ENCODE measurements at regions not wholly inside any gene's neighbourhood (a gene's known extent, or its start where the extent isn't known, plus 50 kb on each side); places are given as distances from the start of the nearest gene placed in this dataset.
"Not testable (repeated sequence)": the region's sequence is repeated elsewhere in the genome, so short reads cannot be mapped to it uniquely, and the experiment has no call there.

- Histone ChIP-seq H3K27me3 (replicated peaks) (no peaks in the 10 kb centered on the region), H3K27ac (no peak overlapping the region), H3K4me3 (ENCODE audit: low read depth, low read length) (no peak overlapping the region), H3K36me3 (replicated peaks) (no peaks in the 10 kb centered on the region)
- in situ Hi-C loops (cut with HindIII; ENCODE audit: low pct_ligation_motif_present, low sequenced_read_pairs) = no loop called here
- no peak for DNase-seq
- no peak for TF ChIP-seq CTCF (IDR thresholded peaks at IDR 0.05; ENCODE audit: low read depth, low read length, missing control alignments)
Measured at GRCh38 chr19:30842926-30843325, 470.7 kb downstream of the ZNF536 start.

GRCh38 chr19:30841934-30842333 lies 469.8 kb downstream of the ZNF536 start:
- Histone ChIP-seq H3K27me3 (replicated peaks) (no peaks in the 10 kb centered on the region), H3K4me3 (ENCODE audit: low read depth, low read length) (no peak overlapping the region), H3K36me3 (replicated peaks) (no peaks in the 10 kb centered on the region), H3K27ac (no peak overlapping the region)
- DNase-seq = no peak
- no peak for TF ChIP-seq CTCF (IDR thresholded peaks at IDR 0.05; ENCODE audit: low read depth, low read length, missing control alignments)
- in situ Hi-C loops (cut with HindIII; ENCODE audit: low pct_ligation_motif_present, low sequenced_read_pairs) = no loop called here

GRCh38 chr19:30830875-30831274 lies 458.7 kb downstream of the ZNF536 start:
- no peak for DNase-seq
- no peak overlapping the region for H3K4me3 ChIP-seq (ENCODE audit: low read depth, low read length)
- in situ Hi-C loops (cut with HindIII; ENCODE audit: low pct_ligation_motif_present, low sequenced_read_pairs) = no loop called here
- H3K27ac ChIP-seq = no peak overlapping the region
- H3K27me3 ChIP-seq (replicated peaks) = no peaks in the 10 kb centered on the region
- H3K36me3 ChIP-seq (replicated peaks) = no peaks in the 10 kb centered on the region
- no peak for TF ChIP-seq CTCF (IDR thresholded peaks at IDR 0.05; ENCODE audit: low read depth, low read length, missing control alignments)

- H3K36me3 ChIP-seq (replicated peaks); DNase-seq; H3K27me3 ChIP-seq (replicated peaks); H3K27ac ChIP-seq; in situ Hi-C loops (cut with HindIII; ENCODE audit: low pct_ligation_motif_present, low sequenced_read_pairs); H3K4me3 ChIP-seq (ENCODE audit: low read depth, low read length): not testable (repeated sequence)
Measured at GRCh38 chr19:30825505-30825904, 453.3 kb downstream of the ZNF536 start.

GRCh38 chr19:30824809-30825208 lies 452.6 kb downstream of the ZNF536 start:
- no peak for TF ChIP-seq CTCF (IDR thresholded peaks at IDR 0.05; ENCODE audit: low read depth, low read length, missing control alignments)
- Histone ChIP-seq H3K4me3 (ENCODE audit: low read depth, low read length) (no peak overlapping the region), H3K27ac (no peak overlapping the region), H3K36me3 (replicated peaks) (no peaks in the 10 kb centered on the region), H3K27me3 (replicated peaks) (no peaks in the 10 kb centered on the region)
- in situ Hi-C loops (cut with HindIII; ENCODE audit: low pct_ligation_motif_present, low sequenced_read_pairs) = no loop called here
- DNase-seq = no peak

- TF ChIP-seq CTCF (IDR thresholded peaks at IDR 0.05; ENCODE audit: low read depth, low read length, missing control alignments) = no peak
- Histone ChIP-seq H3K36me3 (replicated peaks) (no peaks in the 10 kb centered on the region), H3K27ac (no peak overlapping the region), H3K27me3 (replicated peaks) (no peaks in the 10 kb centered on the region), H3K4me3 (ENCODE audit: low read depth, low read length) (no peak overlapping the region)
- in situ Hi-C loops (cut with HindIII; ENCODE audit: low pct_ligation_motif_present, low sequenced_read_pairs) = no loop called here
- no peak for DNase-seq
Measured at GRCh38 chr19:30817965-30818567, 445.9 kb downstream of the ZNF536 start.

Data from brain microvascular endothelial cell (primary cell).